SK-N-SH treated with all-trans-retinoic acid at 6 μM for 48 hours (cell line): ENCODE measurements at regions not wholly inside any gene's neighbourhood (a gene's known extent, or its start where the extent isn't known, plus 50 kb on each side); places are given as distances from the start of the nearest gene placed in this dataset.

ENCODE experiments used
- ATAC-seq: fragments of 200-7000 bp; cut with Tn5 transposase; 3 replicates; pipeline ENCODE4 v1.9.1; 2020; ENCODE audit warnings: mild to moderate bottlenecking, moderate library complexity
- ARNTL ChIP-seq: fragments of 450-650 bp; formaldehyde crosslinking; IDR thresholded peaks from 2 replicates; pipeline ENCODE4 v1.5.0; 2020; ENCODE audit warnings: low read depth, mild to moderate bottlenecking, moderate library complexity, borderline replicate concordance
- BACH2 ChIP-seq: fragments of 250-450 bp; sonication (Bioruptor Pico); IDR thresholded peaks from 2 replicates; pipeline ENCODE4 v1.9.0; 2021; ENCODE audit warnings: mild to moderate bottlenecking, borderline replicate concordance
- CREB5 ChIP-seq: fragments of 250-450 bp; sonication (Bioruptor Pico); IDR thresholded peaks from 2 replicates; pipeline ENCODE4 v1.5.1; 2020; ENCODE audit warnings: low read depth, mild to moderate bottlenecking, moderate library complexity
- CSDC2 ChIP-seq: fragments of 250-450 bp; sonication (Bioruptor Pico); IDR thresholded peaks from 2 replicates; pipeline ENCODE4 v1.5.0; 2020; ENCODE audit warnings: mild to moderate bottlenecking, moderate library complexity
- ESRRG ChIP-seq: fragments of 250-450 bp; sonication (Bioruptor Pico); IDR thresholded peaks from 2 replicates; pipeline ENCODE4 v1.6.1; 2021; ENCODE audit warnings: mild to moderate bottlenecking
- GLIS3 ChIP-seq: fragments of 250-450 bp; sonication (Bioruptor Pico); IDR thresholded peaks from 2 replicates; pipeline ENCODE4 v1.5.0; 2020; ENCODE audit warnings: mild to moderate bottlenecking, moderate library complexity
- ISL1 ChIP-seq: fragments of 250-450 bp; sonication (Bioruptor Pico); IDR thresholded peaks from 2 replicates; pipeline ENCODE4 v2.1.2; 2022; ENCODE audit warnings: mild to moderate bottlenecking, moderate library complexity
- OSR1 ChIP-seq: fragments of 250-450 bp; sonication (Bioruptor Pico); IDR thresholded peaks from 2 replicates; pipeline ENCODE4 v1.8.0; 2022; ENCODE audit warnings: moderate library complexity, mild to moderate bottlenecking, inconsistent platforms
- POU6F1 ChIP-seq: fragments of 250-450 bp; sonication (Bioruptor Pico); IDR thresholded peaks from 2 replicates; pipeline ENCODE4 v1.8.0; 2021; ENCODE audit warnings: low read depth, mild to moderate bottlenecking, moderate library complexity, borderline replicate concordance
- TCF4 ChIP-seq: fragments of 250-450 bp; sonication (Bioruptor Pico); IDR thresholded peaks from 2 replicates; pipeline ENCODE4 v1.8.0; 2021; ENCODE audit warnings: mild to moderate bottlenecking, moderate library complexity, borderline replicate concordance
- ZC3H10 ChIP-seq: fragments of 250-450 bp; sonication (Bioruptor Pico); IDR thresholded peaks from 2 replicates; pipeline ENCODE4 v1.5.1; 2021; ENCODE audit warnings: mild to moderate bottlenecking, moderate library complexity
- ZFP3 ChIP-seq: fragments of 250-450 bp; sonication (Bioruptor Pico); IDR thresholded peaks from 2 replicates; pipeline ENCODE4 v1.5.0; 2020; ENCODE audit warnings: mild to moderate bottlenecking, moderate library complexity
- ZNF565 ChIP-seq: fragments of 450-650 bp; formaldehyde crosslinking; conservative IDR thresholded peaks from 2 replicates; pipeline ENCODE4 v1.5.0; 2020; ENCODE audit warnings: low read depth, mild to moderate bottlenecking, moderate library complexity
- ZNF70 ChIP-seq: fragments of 450-650 bp; formaldehyde crosslinking; IDR thresholded peaks from 2 replicates; pipeline ENCODE4 v1.5.0; 2020; ENCODE audit warnings: mild to moderate bottlenecking, moderate library complexity
- ZNF8 ChIP-seq: fragments of 450-650 bp; formaldehyde crosslinking; IDR thresholded peaks from 2 replicates; pipeline ENCODE4 v1.5.0; 2020; ENCODE audit warnings: mild to moderate bottlenecking, moderate library complexity
- TF ChIP-seq, protein P1 (sequence below): fragments of 250-450 bp; sonication (Bioruptor Pico); IDR thresholded peaks from 2 replicates; pipeline ENCODE4 v1.5.1; 2021; ENCODE audit warnings: mild to moderate bottlenecking, moderate library complexity
- TF ChIP-seq, protein P2 (sequence below): fragments of 250-450 bp; sonication (Bioruptor Pico); IDR thresholded peaks from 2 replicates; pipeline ENCODE4 v1.5.0; 2020; ENCODE audit warnings: mild to moderate bottlenecking, moderate library complexity
- TF ChIP-seq, protein P3 (sequence below): fragments of 250-450 bp; sonication (Bioruptor Pico); IDR thresholded peaks from 2 replicates; pipeline ENCODE4 v1.8.0; 2020; ENCODE audit warnings: mild to moderate bottlenecking, moderate library complexity, borderline replicate concordance

DNA sequence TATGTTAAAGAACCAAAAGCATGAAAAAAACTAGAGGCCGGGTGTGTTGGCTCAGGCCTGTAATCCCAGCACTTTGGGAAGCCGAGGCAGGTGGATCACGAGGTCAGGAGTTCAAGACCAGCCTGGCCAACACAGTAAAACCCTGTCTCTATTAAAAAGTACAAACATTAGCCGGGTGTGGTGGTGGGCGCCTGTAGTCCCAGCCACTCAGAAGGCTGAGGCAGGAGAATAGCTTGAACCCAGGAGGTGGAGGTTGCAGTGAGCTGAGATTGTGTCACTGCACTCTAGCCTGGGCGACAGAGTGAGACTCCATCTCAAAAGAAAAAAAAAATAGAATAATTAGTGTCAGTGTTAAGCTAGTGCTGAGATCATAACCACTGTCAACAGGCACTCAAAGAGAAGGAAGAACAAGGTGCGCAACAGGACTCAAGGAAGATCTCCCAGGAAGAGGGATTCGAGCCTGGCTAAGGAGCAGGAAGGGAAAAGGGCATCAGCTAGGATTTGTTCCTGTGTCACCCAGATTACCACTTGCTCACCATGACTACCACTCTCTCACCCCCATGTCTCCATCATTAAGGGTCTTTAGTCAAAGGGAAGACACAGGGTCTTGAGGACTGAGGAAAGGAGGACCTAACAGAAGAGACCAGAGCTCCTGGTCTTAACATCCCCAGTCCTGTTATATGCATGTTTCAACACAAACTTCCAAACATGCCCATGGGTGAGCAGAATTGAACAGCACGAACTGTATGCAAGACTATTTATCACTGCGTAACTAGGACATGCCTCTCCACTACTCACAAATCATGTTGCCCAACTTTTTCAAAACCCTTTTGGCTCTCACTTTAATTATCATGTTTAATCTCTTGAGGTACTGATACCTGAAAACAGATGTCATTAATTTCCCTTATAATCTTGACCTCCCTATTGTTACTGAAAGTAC, 88.3 kb upstream of the PLEKHM1 start:
- no peak for ATAC-seq
- TF ChIP-seq ESRRG (no peak), OSR1 (CRISPR knock-in tag) (no peak), BACH2 (CRISPR knock-in tag) (no peak), ZC3H10 (CRISPR knock-in tag) (no peak), CREB5 (CRISPR knock-in tag) (no peak), CSDC2 (CRISPR knock-in tag) (no peak), ARNTL (CRISPR knock-in tag) (no peak), ZNF565 (no peak), TCF4 (CRISPR knock-in tag) (no peak)
- TF ChIP-seq, protein P1, sequence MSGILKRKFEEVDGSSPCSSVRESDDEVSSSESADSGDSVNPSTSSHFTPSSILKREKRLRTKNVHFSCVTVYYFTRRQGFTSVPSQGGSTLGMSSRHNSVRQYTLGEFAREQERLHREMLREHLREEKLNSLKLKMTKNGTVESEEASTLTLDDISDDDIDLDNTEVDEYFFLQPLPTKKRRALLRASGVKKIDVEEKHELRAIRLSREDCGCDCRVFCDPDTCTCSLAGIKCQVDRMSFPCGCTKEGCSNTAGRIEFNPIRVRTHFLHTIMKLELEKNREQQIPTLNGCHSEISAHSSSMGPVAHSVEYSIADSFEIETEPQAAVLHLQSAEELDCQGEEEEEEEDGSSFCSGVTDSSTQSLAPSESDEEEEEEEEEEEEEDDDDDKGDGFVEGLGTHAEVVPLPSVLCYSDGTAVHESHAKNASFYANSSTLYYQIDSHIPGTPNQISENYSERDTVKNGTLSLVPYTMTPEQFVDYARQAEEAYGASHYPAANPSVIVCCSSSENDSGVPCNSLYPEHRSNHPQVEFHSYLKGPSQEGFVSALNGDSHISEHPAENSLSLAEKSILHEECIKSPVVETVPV (CRISPR knock-in tag): no peak
- TF ChIP-seq, protein P2, sequence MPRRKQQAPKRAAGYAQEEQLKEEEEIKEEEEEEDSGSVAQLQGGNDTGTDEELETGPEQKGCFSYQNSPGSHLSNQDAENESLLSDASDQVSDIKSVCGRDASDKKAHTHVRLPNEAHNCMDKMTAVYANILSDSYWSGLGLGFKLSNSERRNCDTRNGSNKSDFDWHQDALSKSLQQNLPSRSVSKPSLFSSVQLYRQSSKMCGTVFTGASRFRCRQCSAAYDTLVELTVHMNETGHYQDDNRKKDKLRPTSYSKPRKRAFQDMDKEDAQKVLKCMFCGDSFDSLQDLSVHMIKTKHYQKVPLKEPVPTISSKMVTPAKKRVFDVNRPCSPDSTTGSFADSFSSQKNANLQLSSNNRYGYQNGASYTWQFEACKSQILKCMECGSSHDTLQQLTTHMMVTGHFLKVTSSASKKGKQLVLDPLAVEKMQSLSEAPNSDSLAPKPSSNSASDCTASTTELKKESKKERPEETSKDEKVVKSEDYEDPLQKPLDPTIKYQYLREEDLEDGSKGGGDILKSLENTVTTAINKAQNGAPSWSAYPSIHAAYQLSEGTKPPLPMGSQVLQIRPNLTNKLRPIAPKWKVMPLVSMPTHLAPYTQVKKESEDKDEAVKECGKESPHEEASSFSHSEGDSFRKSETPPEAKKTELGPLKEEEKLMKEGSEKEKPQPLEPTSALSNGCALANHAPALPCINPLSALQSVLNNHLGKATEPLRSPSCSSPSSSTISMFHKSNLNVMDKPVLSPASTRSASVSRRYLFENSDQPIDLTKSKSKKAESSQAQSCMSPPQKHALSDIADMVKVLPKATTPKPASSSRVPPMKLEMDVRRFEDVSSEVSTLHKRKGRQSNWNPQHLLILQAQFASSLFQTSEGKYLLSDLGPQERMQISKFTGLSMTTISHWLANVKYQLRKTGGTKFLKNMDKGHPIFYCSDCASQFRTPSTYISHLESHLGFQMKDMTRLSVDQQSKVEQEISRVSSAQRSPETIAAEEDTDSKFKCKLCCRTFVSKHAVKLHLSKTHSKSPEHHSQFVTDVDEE (CRISPR knock-in tag): no peak

DNA sequence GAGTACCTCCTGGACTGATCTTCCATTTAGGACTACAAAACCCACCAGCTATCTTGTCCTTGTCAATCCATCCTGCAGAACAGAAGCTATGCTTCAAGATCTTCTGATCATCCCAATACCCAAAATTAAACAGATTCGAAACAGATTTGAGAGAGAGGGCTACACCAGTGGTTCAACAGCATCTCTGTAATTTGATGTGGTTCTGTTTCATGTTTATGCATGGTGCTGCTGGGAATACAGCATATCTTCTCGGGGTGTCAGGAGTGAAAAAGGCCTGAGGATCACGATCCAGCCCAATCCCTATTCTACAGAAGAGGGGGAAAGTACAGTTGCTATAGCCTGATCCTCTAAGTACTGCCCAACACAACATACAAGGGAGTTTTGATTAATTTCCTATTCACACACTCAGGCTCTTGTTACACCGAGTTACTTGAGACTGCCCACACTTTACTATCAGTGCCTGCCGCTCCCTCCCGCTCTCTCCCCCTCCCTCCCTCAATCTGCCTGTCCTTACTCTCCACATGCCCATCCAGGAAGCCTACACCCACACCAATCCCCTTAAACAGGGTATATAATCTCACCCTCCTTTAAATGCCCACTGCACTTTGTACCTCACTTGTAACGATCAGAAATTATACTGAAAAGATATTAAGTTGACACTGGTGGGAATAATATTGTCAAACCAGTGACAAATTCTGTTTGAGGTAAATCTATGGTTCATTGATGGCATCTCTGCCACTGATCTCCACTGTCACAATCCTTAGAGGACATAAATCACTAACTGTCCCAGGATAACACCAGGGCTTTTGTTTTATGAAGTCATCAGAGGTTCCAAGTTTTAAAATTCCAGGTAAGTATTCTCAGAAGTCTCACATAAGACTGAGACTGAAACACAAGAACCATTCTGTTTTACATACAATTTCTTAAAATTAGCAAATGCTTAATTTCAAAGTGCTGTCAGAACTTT, 89.3 kb upstream of the PLEKHM1 start:
- ATAC-seq: no peak
- TF ChIP-seq ZFP3 (no peak), OSR1 (CRISPR knock-in tag) (no peak)

DNA sequence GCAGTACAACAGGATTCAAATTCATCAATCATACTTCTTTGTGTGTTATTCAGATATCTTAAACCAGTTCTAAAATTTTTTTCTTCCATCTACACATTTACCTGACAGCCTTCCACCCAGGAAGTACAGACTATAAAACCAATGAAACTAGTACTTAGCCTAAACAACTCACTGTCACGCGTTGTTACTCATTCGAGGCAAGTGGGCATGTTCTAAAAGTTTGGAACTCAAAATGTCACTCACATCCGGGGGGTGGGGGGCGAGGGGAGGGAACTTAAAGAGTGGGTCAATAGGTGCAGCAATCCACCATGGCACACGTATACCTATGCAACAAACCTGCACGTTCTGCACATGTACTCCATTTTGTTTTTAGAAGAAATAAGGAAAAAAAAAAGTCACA, 90.4 kb upstream of the PLEKHM1 start:
- no peak for ATAC-seq
- TF ChIP-seq, protein P3, sequence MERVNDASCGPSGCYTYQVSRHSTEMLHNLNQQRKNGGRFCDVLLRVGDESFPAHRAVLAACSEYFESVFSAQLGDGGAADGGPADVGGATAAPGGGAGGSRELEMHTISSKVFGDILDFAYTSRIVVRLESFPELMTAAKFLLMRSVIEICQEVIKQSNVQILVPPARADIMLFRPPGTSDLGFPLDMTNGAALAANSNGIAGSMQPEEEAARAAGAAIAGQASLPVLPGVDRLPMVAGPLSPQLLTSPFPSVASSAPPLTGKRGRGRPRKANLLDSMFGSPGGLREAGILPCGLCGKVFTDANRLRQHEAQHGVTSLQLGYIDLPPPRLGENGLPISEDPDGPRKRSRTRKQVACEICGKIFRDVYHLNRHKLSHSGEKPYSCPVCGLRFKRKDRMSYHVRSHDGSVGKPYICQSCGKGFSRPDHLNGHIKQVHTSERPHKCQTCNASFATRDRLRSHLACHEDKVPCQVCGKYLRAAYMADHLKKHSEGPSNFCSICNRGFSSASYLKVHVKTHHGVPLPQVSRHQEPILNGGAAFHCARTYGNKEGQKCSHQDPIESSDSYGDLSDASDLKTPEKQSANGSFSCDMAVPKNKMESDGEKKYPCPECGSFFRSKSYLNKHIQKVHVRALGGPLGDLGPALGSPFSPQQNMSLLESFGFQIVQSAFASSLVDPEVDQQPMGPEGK (CRISPR knock-in tag): no peak
- TF ChIP-seq ARNTL (CRISPR knock-in tag): no peak
- TF ChIP-seq ZC3H10 (CRISPR knock-in tag): no peak
- TF ChIP-seq POU6F1 (CRISPR knock-in tag): no peak
- TF ChIP-seq OSR1 (CRISPR knock-in tag): no peak
- TF ChIP-seq, protein P2 (CRISPR knock-in tag): no peak
- TF ChIP-seq CREB5 (CRISPR knock-in tag): no peak
- TF ChIP-seq ESRRG: no peak
- TF ChIP-seq, protein P1 (CRISPR knock-in tag): no peak
- TF ChIP-seq ISL1 (CRISPR knock-in tag): no peak
- TF ChIP-seq ZFP3: no peak
- no peak for TF ChIP-seq ZNF70 (CRISPR knock-in tag)
- TF ChIP-seq BACH2 (CRISPR knock-in tag): no peak
- TF ChIP-seq ZNF8: no peak
- no peak for TF ChIP-seq ZNF565
- TF ChIP-seq GLIS3 (CRISPR knock-in tag): no peak
